ENCODE measurements at regions not wholly inside any gene's neighbourhood (a gene's known extent, or its start where the extent isn't known, plus 50 kb on each side); places are given as distances from the start of the nearest gene placed in this dataset.

DNA sequence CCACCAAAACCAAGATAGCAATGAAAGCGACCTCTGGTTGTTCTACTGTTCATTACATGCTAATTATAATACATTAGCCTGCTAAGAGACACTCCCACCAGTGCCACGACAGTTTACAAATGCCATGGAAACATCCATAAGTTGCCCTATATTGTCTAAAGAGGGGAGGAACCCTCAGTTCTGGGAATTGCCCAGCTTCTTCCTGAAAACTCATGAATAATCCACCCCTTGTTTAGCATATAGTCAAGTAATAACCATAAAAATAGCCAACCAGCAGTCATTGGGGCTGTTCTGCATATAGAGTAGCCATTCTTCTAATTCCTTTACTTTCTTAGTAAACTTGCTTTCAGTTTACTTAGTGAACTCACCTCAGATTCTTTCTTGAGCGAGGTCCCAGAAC lies 189.8 kb upstream of the SOX11 start:
- no peak overlapping the region for H3K4me3 ChIP-seq (ENCODE audit: low read depth, low read length)
- TF ChIP-seq CTCF (IDR thresholded peaks at IDR 0.05; ENCODE audit: control insufficient read depth, extremely low read depth, insufficient read depth) = no peak
- DNase-seq (ENCODE audit: low read depth) = no peak

DNA sequence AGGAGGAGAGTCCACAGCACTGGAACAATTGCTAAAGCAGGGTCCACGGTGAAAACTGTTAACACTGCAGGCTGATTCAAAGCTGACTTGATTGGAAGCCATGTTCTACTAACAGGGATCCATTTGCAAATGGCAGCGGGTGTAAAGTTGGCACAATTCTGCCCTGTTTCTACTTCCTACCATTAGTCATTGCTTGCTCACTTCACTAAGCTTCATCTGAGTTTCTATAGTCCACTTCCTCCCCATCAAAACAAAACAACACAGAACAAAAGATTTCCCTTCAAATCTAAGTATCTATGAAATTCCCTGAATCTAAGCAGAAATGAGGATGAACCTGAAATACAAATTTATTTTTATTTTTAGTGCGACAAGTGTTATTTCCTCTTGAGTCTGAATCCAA lies 187.4 kb upstream of the SOX11 start:
- TF ChIP-seq CTCF (IDR thresholded peaks at IDR 0.05; ENCODE audit: control insufficient read depth, extremely low read depth, insufficient read depth) = no peak
- DNase-seq (ENCODE audit: low read depth) = no peak
- no peak overlapping the region for H3K4me3 ChIP-seq (ENCODE audit: low read depth, low read length)

GRCh38 chr2:5507367-5507766 lies 184.8 kb upstream of the SOX11 start:
- no peak for DNase-seq (ENCODE audit: low read depth)
- TF ChIP-seq CTCF (IDR thresholded peaks at IDR 0.05; ENCODE audit: control insufficient read depth, extremely low read depth, insufficient read depth) = no peak
- no peak overlapping the region for H3K4me3 ChIP-seq (ENCODE audit: low read depth, low read length)

- TF ChIP-seq CTCF (IDR thresholded peaks at IDR 0.05; ENCODE audit: control insufficient read depth, extremely low read depth, insufficient read depth) = no peak
- no peak overlapping the region for H3K4me3 ChIP-seq (ENCODE audit: low read depth, low read length)
- DNase-seq (ENCODE audit: low read depth) = no peak
Measured at GRCh38 chr2:5509362-5509761, 182.8 kb upstream of the SOX11 start.

- no peak overlapping the region for H3K4me3 ChIP-seq (ENCODE audit: low read depth, low read length)
- no peak for DNase-seq (ENCODE audit: low read depth)
- no peak for TF ChIP-seq CTCF (IDR thresholded peaks at IDR 0.05; ENCODE audit: control insufficient read depth, extremely low read depth, insufficient read depth)
Measured at GRCh38 chr2:5510082-5510481, 182.1 kb upstream of the SOX11 start.

DNA sequence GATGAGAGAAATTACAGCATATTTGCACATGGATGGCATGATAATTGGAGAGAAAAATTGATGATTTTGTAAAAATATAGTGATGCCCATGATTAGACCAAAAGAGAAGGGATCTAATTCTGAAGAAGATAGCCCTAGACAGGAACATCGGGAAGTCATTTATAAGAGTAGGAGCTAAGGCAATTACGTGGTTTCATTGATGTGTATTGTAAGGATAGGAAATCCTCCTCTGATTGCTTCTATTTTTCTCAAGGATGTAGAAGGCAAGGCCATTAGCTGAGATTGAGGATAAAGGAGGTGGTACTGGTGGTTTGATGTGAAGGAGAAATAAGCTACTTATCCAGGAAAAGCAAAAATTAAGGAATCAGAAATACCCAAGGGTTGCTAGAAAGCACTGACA lies 176.5 kb upstream of the SOX11 start:
- no peak for DNase-seq (ENCODE audit: low read depth)
- no peak for TF ChIP-seq CTCF (IDR thresholded peaks at IDR 0.05; ENCODE audit: control insufficient read depth, extremely low read depth, insufficient read depth)

DNA sequence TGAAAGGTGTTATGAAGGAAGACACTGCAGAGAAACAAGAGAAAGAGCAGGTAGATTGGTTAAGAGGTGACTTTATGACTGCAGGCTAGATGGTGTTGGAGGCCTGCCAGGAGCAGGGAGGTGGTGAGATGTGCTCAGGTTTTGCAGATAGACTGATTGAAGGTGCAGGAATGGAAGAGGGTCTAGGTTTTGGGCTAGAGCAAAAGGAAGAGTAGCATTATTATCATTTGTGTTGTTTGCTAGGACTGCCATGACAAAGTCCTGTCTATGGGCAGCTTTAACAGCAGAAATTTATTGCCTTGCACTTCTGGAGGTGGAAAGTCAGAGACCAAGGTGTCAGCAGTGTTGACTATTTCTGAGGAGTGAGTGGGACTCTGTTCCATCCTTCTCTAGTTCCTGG lies 172.9 kb upstream of the SOX11 start:
- TF ChIP-seq CTCF (IDR thresholded peaks at IDR 0.05; ENCODE audit: control insufficient read depth, extremely low read depth, insufficient read depth) = no peak
- no peak overlapping the region for H3K4me3 ChIP-seq (ENCODE audit: low read depth, low read length)
- no peak for DNase-seq (ENCODE audit: low read depth)

More for the DNA sequence above, 176.5 kb upstream of the SOX11 start:
- no peak overlapping the region for H3K4me3 ChIP-seq (ENCODE audit: low read depth, low read length)
